HepG2 (cell line): ENCODE measurements at regions not wholly inside any gene's neighbourhood (a gene's known extent, or its start where the extent isn't known, plus 50 kb on each side); places are given as distances from the start of the nearest gene placed in this dataset.

Source experiments
- ATAC-seq: fragments of 200-7000 bp; cut with Tn5 transposase; 3 replicates; pipeline ENCODE4 v1.9.1; 2020; ENCODE audit warnings: mild to moderate bottlenecking, moderate library complexity
- BruUV-seq: library from RNA; stranded (reverse); fragments of 400-500 nt; replicated peaks from 2 replicates; lab custom pipeline; 2021; lab: Mats Ljungman, UMichigan
- CTCF ChIA-PET: fragments of 300-600 bp; formaldehyde crosslinking; extraction: SDS; loops from one replicate; lab custom pipeline; 2021; ENCODE audit warnings: low total read pairs, inconsistent platforms, low intra/inter-chr PET ratio; lab: Yijun Ruan, JAX
- POLR2A ChIA-PET: fragments of 350-600 bp; sonication (Branson Sonifier 250); formaldehyde crosslinking; loops from one replicate; lab custom pipeline; 2020; ENCODE audit warnings: antibody characterized with exemption, inconsistent platforms; lab: Yijun Ruan, JAX
- DNase-seq: peaks from one replicate; pipeline ENCODE4 v3.0.0-alpha.2; 2015; ENCODE audit warnings: low spot score
- FAIRE-seq: peaks from 3 replicates; lab custom pipeline; 2011; peaks lifted over from hg19 to GRCh38; lab: Jason Lieb, UNC
- H2AFZ ChIP-seq: one replicate; pipeline ENCODE4 v1.6.1; 2011; ENCODE audit warnings: low read length, inconsistent platforms
- H3K27ac ChIP-seq: fragments of 300-600 bp; 3 replicates; pipeline ENCODE4 v1.8.0; 2011; ENCODE audit warnings: mixed run types, mild to moderate bottlenecking, mixed read lengths, low read length, inconsistent platforms; ENCODE audit not compliant: insufficient read depth; ENCODE audit errors: extremely low read length
- H3K27me3 ChIP-seq, 2 experiments: fragments of 200-600 bp in 1 of 2; 2 replicates in 1 of 2; 3 replicates in 1 of 2; pipeline versions ENCODE4 v1.6.0 to v1.8.0; 2011; ENCODE audit warnings: low read length in 2 of 2, mild to moderate bottlenecking in 2 of 2, moderate library complexity in 2 of 2, inconsistent platforms in 1 of 2; ENCODE audit not compliant: insufficient read depth in 2 of 2, control insufficient read depth in 1 of 2
- H3K36me3 ChIP-seq, 2 experiments: fragments of 200-600 bp in 1 of 2; replicated peaks in 1 of 2; 2 replicates in 1 of 2; 3 replicates in 1 of 2; pipeline versions ENCODE4 v1.5.1 to v1.8.0; 2011; ENCODE audit warnings: low read length in 2 of 2, inconsistent platforms in 1 of 2; ENCODE audit not compliant: insufficient read depth in 2 of 2, control insufficient read depth in 1 of 2
- H3K4me1 ChIP-seq: 2 replicates; pipeline ENCODE4 v1.5.1; 2012; ENCODE audit warnings: low read length, inconsistent platforms; ENCODE audit not compliant: insufficient read depth
- H3K4me2 ChIP-seq: 2 replicates; pipeline ENCODE4 v1.6.0; 2011; ENCODE audit warnings: low read depth, low read length, inconsistent platforms
- H3K4me3 ChIP-seq, 3 experiments: fragments of 200-600 bp in 1 of 3; sonication (generic), shearing (Covaris generic) in 1 of 3; replicated peaks in 1 of 3; 2 replicates each; pipeline ENCODE4 v1.5.1; 2011 to 2016; ENCODE audit warnings: low read length in 3 of 3, inconsistent platforms in 2 of 3, low read depth in 2 of 3, mild to moderate bottlenecking in 2 of 3, control low read depth in 1 of 3, mixed read lengths in 1 of 3; ENCODE audit not compliant: insufficient read depth in 1 of 3
- H3K79me2 ChIP-seq: one replicate; pipeline ENCODE4 v1.6.1; 2011; ENCODE audit warnings: low read length, inconsistent platforms; ENCODE audit not compliant: insufficient read depth
- H3K9ac ChIP-seq: 2 replicates; pipeline ENCODE4 v1.6.0; 2011; ENCODE audit warnings: mild to moderate bottlenecking, low read depth, low read length, inconsistent platforms; ENCODE audit not compliant: insufficient read depth
- H3K9me3 ChIP-seq: 2 replicates; pipeline ENCODE4 v1.5.1; 2012; ENCODE audit warnings: mild to moderate bottlenecking, low read length
- H4K20me1 ChIP-seq: 2 replicates; pipeline ENCODE4 v1.6.0; 2011; ENCODE audit warnings: inconsistent platforms, mild to moderate bottlenecking, low read length, moderate library complexity; ENCODE audit not compliant: insufficient read depth
- BCLAF1 ChIP-seq: fragments of 450-650 bp; IDR thresholded peaks from 2 replicates; pipeline ENCODE4 v1.6.1; 2017; ENCODE audit warnings: mild to moderate bottlenecking
- BHLHE40 ChIP-seq: IDR thresholded peaks from 2 replicates; pipeline ENCODE4 v1.6.1; 2011; ENCODE audit warnings: low read length, improper control_type of control experiment
- ELF3 ChIP-seq: IDR thresholded peaks from 2 replicates; pipeline ENCODE4 v1.6.1; 2016; ENCODE audit warnings: missing genetic modification reagents, missing compliant biosample characterization
- FOXC1 ChIP-seq: sonication (generic); formaldehyde crosslinking; IDR thresholded peaks from 2 replicates; pipeline ENCODE4 v1.8.0; 2022; ENCODE audit warnings: mild to moderate bottlenecking, missing genetic modification reagents, borderline replicate concordance
- MAFF ChIP-seq: IDR thresholded peaks from 2 replicates; pipeline ENCODE4 v1.6.1; 2011; ENCODE audit warnings: low read depth, low read length, improper control_type of control experiment
- MIER3 ChIP-seq: IDR thresholded peaks from 2 replicates; pipeline ENCODE4 v1.6.1; 2016; ENCODE audit warnings: missing compliant biosample characterization, borderline replicate concordance
- POGK ChIP-seq: sonication (generic); formaldehyde crosslinking; conservative IDR thresholded peaks from 2 replicates; pipeline ENCODE4 v1.8.0; 2022; ENCODE audit warnings: mild to moderate bottlenecking, moderate library complexity, missing genetic modification reagents
- SMYD3 ChIP-seq: sonication (generic); formaldehyde crosslinking; IDR thresholded peaks from 2 replicates; pipeline ENCODE4 v1.8.1; 2023; ENCODE audit warnings: mild to moderate bottlenecking, missing genetic modification reagents
- SP1 ChIP-seq, 2 experiments: fragments of 450-650 bp in 1 of 2; sonication (generic) in 1 of 2; formaldehyde crosslinking in 1 of 2; IDR thresholded peaks; 2 replicates each; pipeline versions ENCODE4 v1.4.0 to v1.6.1; 2016 to 2020; ENCODE audit warnings: missing genetic modification reagents in 1 of 2
- ZBTB21 ChIP-seq: sonication (generic); formaldehyde crosslinking; IDR thresholded peaks from 2 replicates; pipeline ENCODE4 v1.4.0; 2020; ENCODE audit warnings: missing genetic modification reagents
- ZNF3 ChIP-seq: IDR thresholded peaks from 2 replicates; pipeline ENCODE4 v1.7.0; 2017; ENCODE audit warnings: inconsistent platforms
- WGBS: methylation state at CpG from one replicate; pipeline ENCODE4 v1.1.6; 2017; ENCODE audit warnings: low lambda C conversion rate; 5-methylcytosine and 5-hydroxymethylcytosine counted together
- in situ Hi-C: cut with HindIII; loops from 2 replicates; pipeline ENCODE4 v1.10.0; 2017; ENCODE audit warnings: low pct_unique_long_range_greater_than_20kb; ENCODE audit not compliant: extremely low pct_ligation_motif_present
- intact Hi-C: fragments of 100-400 bp; cut with micrococcal nuclease; formaldehyde crosslinking; loops from one replicate; pipeline ENCODE4 v1.10.0; 2022; ENCODE audit not compliant: unreplicated experiment
- TF ChIP-seq, protein P1 (sequence below): sonication (generic); formaldehyde crosslinking; IDR thresholded peaks from 2 replicates; pipeline ENCODE4 v1.5.0; 2020; ENCODE audit warnings: missing genetic modification reagents
- TF ChIP-seq, protein P2 (sequence below): sonication (generic); formaldehyde crosslinking; IDR thresholded peaks from 2 replicates; pipeline ENCODE4 v1.5.1; 2020; ENCODE audit warnings: missing genetic modification reagents, mild to moderate bottlenecking, borderline replicate concordance

GRCh38 chr5:156103155-156103885 is 223.6 kb upstream of the SGCD start:
- POLR2A ChIA-PET = no interaction called here
- FAIRE-seq (no peak), ATAC-seq (no peak), DNase-seq (no peak)
- no peak overlapping the region for H3K27ac ChIP-seq
- no peak overlapping the region for H2AFZ ChIP-seq
- 17% methylated on average over 2 of the region's 2 CpGs for WGBS
- no TSS peak for BruUV-seq
- intact Hi-C loops (loop anchor here (10.0 kb wide), 1 partner anchor 251 kb away; no protein-coding TSS in a partner anchor), in situ Hi-C loops (no loop called here)
- H3K4me1 ChIP-seq = no peaks in the 10 kb centered on the region
- CTCF ChIA-PET = no interaction called here
- no peak overlapping the region for H3K4me3 ChIP-seq
- H4K20me1 ChIP-seq = no peaks in the 10 kb centered on the region
- H3K9me3 ChIP-seq = no peaks in the 10 kb centered on the region
- H3K27me3 ChIP-seq = no peaks in the 10 kb centered on the region
- H3K36me3 ChIP-seq = no peaks in the 10 kb centered on the region
- H3K79me2 ChIP-seq = no peaks in the 10 kb centered on the region
- no peak overlapping the region for H3K4me2 ChIP-seq
- no peak overlapping the region for H3K9ac ChIP-seq
- TF ChIP-seq, protein P1, sequence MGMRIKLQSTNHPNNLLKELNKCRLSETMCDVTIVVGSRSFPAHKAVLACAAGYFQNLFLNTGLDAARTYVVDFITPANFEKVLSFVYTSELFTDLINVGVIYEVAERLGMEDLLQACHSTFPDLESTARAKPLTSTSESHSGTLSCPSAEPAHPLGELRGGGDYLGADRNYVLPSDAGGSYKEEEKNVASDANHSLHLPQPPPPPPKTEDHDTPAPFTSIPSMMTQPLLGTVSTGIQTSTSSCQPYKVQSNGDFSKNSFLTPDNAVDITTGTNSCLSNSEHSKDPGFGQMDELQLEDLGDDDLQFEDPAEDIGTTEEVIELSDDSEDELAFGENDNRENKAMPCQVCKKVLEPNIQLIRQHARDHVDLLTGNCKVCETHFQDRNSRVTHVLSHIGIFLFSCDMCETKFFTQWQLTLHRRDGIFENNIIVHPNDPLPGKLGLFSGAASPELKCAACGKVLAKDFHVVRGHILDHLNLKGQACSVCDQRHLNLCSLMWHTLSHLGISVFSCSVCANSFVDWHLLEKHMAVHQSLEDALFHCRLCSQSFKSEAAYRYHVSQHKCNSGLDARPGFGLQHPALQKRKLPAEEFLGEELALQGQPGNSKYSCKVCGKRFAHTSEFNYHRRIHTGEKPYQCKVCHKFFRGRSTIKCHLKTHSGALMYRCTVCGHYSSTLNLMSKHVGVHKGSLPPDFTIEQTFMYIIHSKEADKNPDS = no peak
- TF ChIP-seq BCLAF1 (no peak), ZNF3 (no peak), BHLHE40 (no peak), MAFF (no peak), ELF3 (CRISPR knock-in tag) (no peak), MIER3 (CRISPR knock-in tag) (no peak), POGK (no peak), SMYD3 (no peak), SP1 (IDR thresholded peaks at IDR 0.05) (no peak), SP1 (CRISPR knock-in tag; IDR thresholded peaks at IDR 0.05) (no peak), FOXC1 (CRISPR knock-in tag) (no peak), ZBTB21 (CRISPR knock-in tag) (no peak)
- TF ChIP-seq, protein P2, sequence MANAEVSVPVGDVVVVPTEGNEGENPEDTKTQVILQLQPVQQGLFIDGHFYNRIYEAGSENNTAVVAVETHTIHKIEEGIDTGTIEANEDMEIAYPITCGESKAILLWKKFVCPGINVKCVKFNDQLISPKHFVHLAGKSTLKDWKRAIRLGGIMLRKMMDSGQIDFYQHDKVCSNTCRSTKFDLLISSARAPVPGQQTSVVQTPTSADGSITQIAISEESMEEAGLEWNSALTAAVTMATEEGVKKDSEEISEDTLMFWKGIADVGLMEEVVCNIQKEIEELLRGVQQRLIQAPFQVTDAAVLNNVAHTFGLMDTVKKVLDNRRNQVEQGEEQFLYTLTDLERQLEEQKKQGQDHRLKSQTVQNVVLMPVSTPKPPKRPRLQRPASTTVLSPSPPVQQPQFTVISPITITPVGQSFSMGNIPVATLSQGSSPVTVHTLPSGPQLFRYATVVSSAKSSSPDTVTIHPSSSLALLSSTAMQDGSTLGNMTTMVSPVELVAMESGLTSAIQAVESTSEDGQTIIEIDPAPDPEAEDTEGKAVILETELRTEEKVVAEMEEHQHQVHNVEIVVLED (CRISPR knock-in tag) = no peak
